Activated CD4-positive, alpha-beta T cell treated with anti-CD3 and anti-CD28 coated beads for 4 hours (primary cell): ENCODE measurements at regions not wholly inside any gene's neighbourhood (a gene's known extent, or its start where the extent isn't known, plus 50 kb on each side); places are given as distances from the start of the nearest gene placed in this dataset.
"Not testable (repeated sequence)": the region's sequence is repeated elsewhere in the genome, so short reads cannot be mapped to it uniquely, and the experiment has no call there.

Experiments
- DNase-seq, 2 donors: peaks; one replicate each; pipeline ENCODE4 v3.0.0-alpha.2; 2020

GRCh38 chr12:126418400-126418799 is 1353.2 kb downstream of the AACS start:
- DNase-seq: no peak

- no peak for DNase-seq
Measured at GRCh38 chr12:126419131-126419530, 1353.9 kb downstream of the AACS start.

DNA sequence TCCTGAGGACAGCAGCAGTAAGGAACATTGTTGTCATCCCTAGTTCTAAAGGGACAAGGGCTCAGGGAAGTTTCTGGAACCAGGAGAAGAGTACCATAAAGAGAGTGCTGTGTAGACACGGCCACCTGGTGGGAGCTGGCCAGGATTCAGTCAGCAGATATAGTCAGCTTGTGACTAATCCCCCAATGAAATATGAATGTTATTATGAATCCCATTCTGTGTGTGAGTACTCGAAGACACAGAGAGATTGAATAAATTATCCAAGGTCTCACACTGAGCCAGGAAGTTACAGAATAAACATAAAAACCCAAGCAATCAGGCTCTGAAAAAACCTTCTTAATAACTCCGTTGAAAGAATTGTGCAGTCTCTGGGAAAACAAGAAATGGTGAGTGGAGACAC is 1359.5 kb downstream of the AACS start:
- no peak for DNase-seq

GRCh38 chr12:126425264-126425663 is 1360.0 kb downstream of the AACS start:
- DNase-seq: no peak

GRCh38 chr12:126428769-126429168 is 1363.5 kb downstream of the AACS start:
- DNase-seq: no peak

- DNase-seq: no peak
Measured at GRCh38 chr12:126430921-126431320, 1365.7 kb downstream of the AACS start.

DNA sequence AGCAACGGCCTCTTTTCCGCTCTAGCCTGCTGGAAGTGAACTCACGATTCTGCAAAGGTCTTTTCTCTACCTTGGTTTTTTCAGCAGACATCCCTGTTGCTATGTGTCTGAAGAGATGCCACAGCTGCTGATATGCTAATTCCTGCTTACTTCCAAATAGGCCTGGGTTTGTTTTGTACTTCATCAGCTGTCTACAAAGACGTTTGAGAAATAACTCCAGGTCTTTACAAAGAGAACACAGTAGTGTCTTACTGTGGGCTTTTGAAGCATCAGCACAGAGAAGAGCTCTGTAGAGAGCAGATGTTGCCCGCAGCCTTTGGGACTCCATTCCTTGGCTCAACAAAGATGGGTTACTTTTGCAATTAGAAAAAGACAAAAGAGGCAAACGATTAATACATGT is 1366.5 kb downstream of the AACS start:
- no peak for DNase-seq

DNA sequence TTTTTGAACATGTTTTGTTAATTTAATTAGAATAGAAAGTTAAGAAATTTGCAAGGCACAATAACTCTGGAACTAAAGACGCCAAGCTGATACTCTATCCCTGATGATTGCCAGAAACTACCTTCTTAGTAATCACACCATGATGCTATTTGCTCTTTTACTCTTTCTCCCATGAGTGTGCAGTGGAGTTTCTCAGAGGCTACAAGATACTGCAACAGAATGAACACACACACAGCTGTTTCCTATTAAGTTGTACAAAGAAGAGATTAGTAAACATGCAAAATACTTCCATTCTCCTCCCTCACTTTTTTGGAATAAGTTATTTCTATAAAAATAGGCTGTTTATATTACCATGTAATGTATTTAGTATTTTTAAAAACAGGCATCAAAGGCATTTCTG is 1367.5 kb downstream of the AACS start:
- DNase-seq: no peak

DNA sequence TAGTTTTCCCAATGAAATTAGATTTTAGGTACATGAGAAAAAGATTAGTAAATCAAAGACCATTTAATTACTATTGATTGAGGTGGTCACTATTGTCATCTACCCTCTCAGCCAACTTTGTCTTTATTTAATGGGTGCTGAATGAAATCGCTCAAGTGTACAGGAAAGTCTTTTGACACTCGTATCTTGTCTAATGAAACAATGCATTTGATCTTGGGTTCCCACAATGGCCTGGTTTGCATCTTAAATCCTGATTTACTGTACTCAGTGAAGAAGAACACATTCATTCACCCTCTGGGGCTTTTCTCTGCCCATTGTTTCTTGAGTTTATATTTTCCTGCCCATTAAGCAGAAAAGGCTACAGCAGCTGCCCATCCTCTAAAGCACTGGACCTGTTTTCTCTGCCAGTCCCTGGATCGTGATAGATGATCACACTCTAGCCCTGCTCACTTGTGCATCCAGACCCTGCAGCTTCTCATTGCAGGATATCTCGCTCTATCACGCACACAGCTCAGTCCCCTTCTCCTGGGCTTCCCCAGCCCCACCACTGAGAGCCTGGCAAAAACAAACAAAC is 1369.3 kb downstream of the AACS start:
- DNase-seq: no peak

DNA sequence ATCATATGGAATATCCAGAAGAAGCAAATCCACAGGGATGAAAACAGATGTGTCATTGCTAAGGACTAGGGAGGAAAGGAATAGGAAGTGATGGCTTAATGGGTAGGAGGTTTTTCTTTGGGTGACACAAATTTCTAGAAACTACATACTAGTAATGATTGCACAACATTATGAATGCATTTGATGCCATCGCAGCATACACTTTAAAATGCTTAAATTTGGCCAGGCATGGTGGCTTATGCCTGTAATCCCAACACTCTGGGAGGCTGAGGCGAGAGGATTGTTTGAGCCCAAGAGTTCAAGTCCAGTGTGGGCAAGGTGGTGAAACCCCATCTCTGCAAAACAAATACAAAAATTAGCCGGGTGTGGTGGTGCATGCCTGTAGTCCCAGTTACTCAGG is 1370.8 kb downstream of the AACS start:
- no peak for DNase-seq

- DNase-seq: no peak
Measured at GRCh38 chr12:126437934-126438333, 1372.7 kb downstream of the AACS start.

DNA sequence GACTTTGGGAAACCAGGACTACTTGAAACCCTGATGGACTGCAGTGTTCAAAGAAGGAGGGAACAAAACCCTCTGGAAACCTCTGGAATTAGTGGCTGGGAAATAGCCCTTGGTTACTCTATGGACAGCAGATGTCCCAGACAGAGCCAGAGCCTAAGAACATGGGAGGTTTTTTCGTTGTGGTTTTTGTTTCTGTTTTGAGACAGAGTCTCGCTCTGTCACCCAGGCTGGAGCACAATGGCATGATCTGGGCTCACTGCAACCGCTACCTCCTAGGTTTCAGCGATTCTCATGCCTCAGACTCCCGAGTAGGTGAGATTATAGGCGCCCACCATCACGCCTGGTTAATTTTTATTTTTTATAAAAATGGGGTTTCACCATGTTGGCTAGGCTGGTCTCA is 1378.7 kb downstream of the AACS start:
- no peak for DNase-seq

- no peak for DNase-seq
Measured at GRCh38 chr12:126447346-126447745, 1382.1 kb downstream of the AACS start.

GRCh38 chr12:126451809-126452208 is 1386.6 kb downstream of the AACS start:
- no peak for DNase-seq

DNA sequence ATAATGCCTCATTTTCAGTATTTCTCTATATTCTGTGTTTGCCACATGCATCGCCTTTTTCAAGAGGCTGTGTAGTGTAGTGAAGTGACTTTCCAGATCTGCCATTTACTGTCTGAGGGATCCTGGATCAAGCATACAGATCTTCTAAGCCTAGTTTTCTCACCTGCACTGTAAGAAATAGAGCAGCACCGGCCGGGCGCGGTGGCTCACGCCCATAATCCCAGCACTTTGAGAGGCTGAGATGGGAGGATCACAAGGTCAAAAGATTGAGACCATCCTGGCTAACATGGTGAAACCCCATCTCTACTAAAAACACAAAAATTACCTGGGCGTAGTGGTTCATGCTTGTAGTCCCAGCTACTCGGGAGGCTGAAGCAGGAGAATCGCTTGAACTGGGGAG is 1387.5 kb downstream of the AACS start:
- DNase-seq: not testable (repeated sequence)

DNA sequence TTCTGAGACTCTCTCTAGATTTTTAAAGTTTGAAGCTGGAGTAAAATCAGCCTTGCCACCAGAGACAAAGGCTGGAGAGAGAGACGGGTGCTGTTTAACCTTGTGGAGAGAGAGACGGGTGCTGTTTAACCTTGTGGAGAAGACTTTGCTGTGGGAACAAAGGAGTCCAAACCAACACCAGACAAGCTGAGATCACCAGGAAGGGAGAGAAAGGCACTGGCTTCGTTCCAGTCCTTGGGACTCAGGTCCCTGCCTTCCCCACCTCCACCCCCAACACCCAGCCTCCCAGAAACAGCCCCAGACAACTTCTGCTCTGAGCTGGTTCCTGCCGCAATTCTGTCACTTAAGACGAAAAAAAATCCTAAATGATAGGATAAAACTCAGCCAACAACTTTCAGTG is 1389.3 kb downstream of the AACS start:
- DNase-seq: no peak

DNA sequence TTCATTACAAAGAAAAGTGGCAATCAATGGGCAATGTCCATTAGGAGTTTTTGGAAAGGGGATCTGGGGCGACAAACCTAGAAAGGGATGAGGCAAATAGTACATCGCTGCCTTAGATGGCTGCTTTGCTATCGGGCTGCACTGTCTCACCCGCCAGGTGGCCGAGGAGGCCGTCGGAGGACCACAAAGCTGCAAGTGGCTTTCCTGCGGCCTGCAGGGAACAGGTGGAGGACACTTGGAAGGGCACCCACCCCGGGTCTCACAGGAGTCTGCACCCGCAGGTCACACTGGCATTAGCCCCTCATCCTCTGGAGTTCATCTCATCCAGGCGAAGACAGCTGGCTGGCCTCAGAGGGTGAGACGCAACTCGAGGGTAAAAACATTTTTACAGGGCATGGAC is 1392.5 kb downstream of the AACS start:
- DNase-seq: no peak

GRCh38 chr12:126464153-126464552 is 1398.9 kb downstream of the AACS start:
- no peak for DNase-seq

- no peak for DNase-seq
Measured at GRCh38 chr12:126469211-126469610, 1404.0 kb downstream of the AACS start.

GRCh38 chr12:126474703-126475102 is 1409.5 kb downstream of the AACS start:
- DNase-seq: no peak

- DNase-seq: no peak
Measured at GRCh38 chr12:126480451-126480850, 1415.2 kb downstream of the AACS start.

DNA sequence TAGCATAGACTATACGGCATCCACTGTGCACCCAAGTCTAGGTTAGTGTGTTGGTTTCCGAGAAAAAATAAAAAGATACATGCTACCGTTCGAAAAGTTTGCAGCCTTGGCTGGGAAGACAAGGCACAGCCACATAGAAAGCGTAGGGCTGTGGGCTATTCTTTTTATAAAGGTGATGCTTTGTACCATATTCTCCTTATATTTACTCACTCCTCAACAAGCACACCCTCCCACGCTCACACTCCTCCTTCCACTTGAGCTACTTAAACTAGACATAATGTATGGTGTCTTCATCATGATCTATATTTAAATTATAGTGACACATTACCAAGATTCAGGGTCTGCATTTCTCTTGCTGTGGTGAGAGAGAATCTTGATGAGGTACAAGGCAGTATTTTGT is 1416.5 kb downstream of the AACS start:
- DNase-seq: no peak

DNA sequence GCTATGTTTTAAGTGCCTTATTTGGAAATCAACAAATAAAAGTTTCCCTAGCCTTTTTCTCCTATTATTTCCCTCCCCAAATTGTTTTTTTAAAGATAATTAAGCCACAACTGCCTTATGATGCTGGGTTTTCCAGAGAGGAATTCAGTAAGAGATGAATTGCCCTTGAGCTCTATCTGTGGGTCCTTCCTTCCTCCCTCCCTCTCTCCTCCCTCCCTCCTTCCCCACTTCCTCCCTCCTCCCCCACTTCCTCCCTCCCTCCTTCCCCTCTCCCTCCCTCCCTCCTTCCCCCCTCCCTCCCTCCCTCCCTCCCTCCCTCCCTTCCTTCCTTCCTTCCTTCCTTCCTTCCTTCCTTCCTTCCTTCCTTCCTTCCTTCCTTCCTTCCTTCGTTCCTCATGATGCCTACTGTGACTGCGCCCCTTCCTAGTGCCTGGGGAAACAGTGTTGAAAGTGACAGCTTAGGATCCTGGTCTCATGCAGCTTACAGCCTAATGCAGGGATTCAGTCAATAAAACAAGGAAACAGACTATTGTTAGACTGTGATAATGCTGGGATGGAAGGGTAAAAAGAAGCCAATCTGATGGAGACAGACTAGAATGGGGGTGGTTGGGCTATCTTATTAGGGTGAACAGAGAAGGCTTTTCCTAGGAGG is 1417.1 kb downstream of the AACS start:
- DNase-seq: no peak

- DNase-seq: no peak
Measured at GRCh38 chr12:126483145-126484068, 1418.2 kb downstream of the AACS start.
